Left renal pelvis (tissue), 4 donors: ENCODE measurements at regions not wholly inside any gene's neighbourhood (a gene's known extent, or its start where the extent isn't known, plus 50 kb on each side); places are given as distances from the start of the nearest gene placed in this dataset.

ENCODE experiments used
- DNase-seq, 4 donors: peaks; one replicate each; pipeline ENCODE4 v3.0.0-alpha.2; 2013; ENCODE audit warnings: low read depth in 4 of 4, low spot score in 3 of 4

- no peak for DNase-seq
Observed at GRCh38 chr6:130314271-130314670, 51.5 kb upstream of the TMEM200A start.

DNA sequence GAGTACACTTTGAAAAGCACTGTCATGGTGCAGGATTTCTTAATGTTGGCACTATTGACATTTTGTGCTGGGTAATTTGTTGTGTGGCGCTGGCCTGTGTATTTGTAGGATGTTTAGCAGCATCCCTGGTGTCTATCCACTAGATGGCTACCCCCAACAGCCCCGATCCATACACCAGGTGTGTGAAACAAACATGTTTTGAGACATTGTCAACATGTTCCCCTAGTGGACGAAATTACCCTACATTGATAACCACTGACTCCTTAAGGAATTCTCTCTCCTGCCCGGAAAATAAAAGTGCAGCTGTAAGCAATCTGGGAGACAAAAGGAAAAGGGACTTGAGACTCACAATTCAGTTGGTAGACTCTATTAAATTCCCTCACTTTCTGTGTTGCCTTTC is 52.6 kb upstream of the TMEM200A start:
- no peak for DNase-seq

DNA sequence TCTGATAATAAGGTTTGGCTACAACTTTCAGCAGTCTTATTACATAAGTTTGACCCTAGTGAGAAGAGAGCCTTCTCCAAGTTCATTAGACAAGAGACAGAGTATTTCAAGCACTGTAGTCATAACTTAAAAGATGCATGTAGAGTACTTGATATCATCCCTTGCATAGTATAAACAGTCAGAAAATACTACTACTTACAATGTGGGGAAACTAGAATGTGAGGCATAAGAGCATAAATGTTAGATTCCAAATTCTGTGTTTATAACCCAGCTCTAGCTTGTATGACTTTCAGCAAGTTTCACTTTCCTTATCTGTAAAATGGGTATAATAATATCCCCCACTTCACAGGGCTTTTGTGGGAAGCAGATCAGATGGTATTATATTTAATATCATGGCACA is 56.8 kb upstream of the TMEM200A start:
- no peak for DNase-seq

- DNase-seq = no peak
Observed at GRCh38 chr6:130307752-130308361, 58.0 kb upstream of the TMEM200A start.

- DNase-seq = no peak
Observed at GRCh38 chr6:130306377-130306776, 59.4 kb upstream of the TMEM200A start.

DNA sequence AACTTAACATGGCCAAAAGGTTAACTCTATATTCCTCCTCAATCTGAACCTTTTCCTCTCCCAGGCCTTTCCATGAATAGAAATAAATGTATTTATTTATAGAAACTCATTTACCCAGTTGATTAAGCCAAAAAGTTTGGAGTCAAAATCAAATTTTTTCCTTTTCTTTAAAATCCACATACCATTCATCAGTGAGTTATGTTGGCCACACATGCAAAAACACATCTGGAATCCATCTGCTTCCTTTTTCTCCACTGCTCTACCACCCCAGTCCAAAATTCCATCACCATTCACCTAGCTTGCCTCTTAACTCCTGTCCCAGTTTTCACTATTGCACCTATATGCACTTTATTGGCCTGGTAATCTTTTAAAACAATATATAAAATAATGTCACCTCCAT is 62.4 kb upstream of the TMEM200A start:
- no peak for DNase-seq

DNA sequence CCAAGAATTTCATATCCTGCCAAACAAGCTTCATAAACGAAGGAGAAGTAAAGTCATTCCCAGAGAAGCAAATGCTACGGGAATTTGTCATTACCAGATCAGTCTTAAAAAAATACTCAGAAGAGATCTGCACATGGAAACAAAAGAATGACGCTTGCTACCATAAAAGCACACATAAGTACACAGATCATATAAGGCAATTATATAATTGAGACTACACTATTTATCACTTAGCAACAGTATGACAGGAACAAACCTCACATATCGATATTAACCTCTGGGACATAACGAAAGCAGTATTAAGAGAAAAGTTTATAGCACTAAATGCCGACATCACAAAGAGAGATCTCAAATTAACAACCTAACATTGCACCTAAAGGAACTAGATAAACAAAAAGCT is 67.6 kb upstream of the TMEM200A start:
- no peak for DNase-seq

- no peak for DNase-seq
Observed at GRCh38 chr6:130296854-130297253, 69.0 kb upstream of the TMEM200A start.

GRCh38 chr6:130293800-130294199 is 71.0 kb upstream of the SAMD3 start:
- peak in 1 of 4 donors; percentile 7 for DNase-seq

DNA sequence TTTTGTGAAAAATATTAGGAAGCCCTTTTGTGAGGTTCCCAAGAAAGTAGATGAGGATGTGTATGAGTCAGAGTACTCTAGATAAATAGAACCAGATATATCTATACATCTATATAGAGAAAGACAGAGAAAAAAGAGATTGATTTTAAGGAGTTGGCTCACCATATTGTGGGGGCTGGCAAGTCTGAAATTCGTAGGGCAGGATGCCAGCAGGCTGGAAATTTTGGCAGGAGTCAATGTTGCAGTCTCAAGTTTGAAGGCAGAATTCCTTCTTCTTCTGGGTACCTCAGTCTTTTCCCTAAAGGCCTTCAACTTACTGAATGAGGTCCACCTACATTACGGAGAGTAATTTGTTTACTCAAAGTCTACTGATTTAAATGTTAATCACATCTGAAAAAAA is 65.3 kb upstream of the SAMD3 start:
- DNase-seq = no peak

GRCh38 chr6:130282234-130282995 is 59.7 kb upstream of the SAMD3 start:
- no peak for DNase-seq

DNA sequence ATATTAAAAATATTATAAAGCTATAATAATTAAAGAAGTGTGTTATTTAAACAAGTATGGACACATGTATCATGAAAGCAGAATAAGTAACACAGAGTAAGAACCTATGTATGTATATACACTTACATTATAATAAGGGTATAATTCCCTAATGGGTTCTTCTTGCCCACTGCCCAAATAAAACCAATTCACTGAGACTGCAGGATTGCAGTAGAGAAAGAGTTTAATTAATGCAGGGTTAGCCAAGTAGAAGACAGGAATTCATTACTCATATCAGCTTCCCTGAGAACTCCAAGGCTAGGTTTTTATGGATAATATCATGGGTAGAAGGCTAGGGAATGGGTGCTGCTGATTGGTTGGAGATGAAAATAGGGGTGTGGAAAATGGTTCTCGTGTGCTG is 53.8 kb upstream of the SAMD3 start:
- no peak for DNase-seq

DNA sequence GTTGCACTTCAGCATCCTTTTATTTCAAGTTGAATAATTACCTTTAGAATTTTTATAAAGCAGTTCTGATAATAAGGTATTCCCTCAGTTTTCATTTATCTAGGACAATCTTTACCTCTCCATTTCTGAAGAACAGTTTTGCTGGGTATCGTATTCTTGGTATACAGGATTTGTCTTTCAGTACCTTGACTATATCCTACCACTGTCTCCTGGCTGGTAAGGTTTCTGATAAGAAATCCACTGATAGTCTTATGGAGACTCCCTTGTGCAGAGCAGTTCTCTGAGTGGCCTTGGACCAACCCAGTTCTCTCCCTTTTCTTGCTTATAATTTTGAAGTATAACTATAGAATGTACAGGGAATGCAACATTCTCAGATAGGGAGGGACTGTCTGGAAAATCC is 51.3 kb upstream of the SAMD3 start:
- no peak for DNase-seq
